Limb (tissue), 2 donors: ENCODE measurements at regions not wholly inside any gene's neighbourhood (a gene's known extent, or its start where the extent isn't known, plus 50 kb on each side); places are given as distances from the start of the nearest gene placed in this dataset.

ENCODE experiments used
- DNase-seq, 2 donors: peaks; one replicate each; pipeline ENCODE4 v3.0.0-alpha.2; 2016; ENCODE audit errors: extremely low spot score in 2 of 2

GRCh38 chr6:149267513-149268043 lies 49.9 kb upstream of the TAB2 start:
- DNase-seq: no peak
